ENCODE measurements at regions not wholly inside any gene's neighbourhood (a gene's known extent, or its start where the extent isn't known, plus 50 kb on each side); places are given as distances from the start of the nearest gene placed in this dataset.

DNA sequence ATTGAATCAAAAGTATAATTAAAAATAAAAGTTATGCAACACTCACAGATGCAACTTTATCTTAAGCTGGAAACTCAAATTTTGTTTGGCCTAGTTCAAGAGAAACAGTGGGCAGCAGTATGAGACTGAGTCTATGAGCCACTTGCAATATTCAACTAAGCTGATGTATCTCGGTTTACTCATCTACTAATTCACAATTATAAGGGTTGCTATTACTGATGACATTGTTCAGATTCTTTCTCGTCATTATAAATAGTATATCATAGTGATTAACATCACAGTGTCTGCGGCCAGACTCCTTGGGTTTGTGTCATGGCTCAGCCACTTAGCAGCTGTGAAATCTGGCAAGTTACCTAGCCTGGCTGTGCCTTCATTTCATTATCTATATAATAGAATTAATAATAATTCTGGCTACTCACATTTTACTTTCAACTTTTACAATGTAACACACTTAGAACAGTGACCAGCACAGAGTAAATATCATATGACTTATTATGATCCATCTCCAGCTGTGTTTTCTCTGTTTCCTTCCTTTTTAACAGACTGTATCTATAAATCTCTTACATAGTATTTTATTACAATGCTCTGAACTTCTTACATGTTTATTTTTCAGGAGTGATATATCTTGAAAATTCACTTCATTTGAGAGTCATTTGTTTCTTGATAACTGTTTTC is 194.3 kb upstream of the RGS18 start:
- H3K4me1 Mint-ChIP-seq (ENCODE audit: low read depth) = no peaks in the 10 kb centered on the region; the same call in 1 of the 2 replicates
- no peaks in the 10 kb centered on the region for H3K27me3 Mint-ChIP-seq (ENCODE audit: insufficient read depth)
- H3K36me3 Mint-ChIP-seq (ENCODE audit: low read depth) = no peaks in the 10 kb centered on the region
- no peak overlapping the region for H3K4me3 Mint-ChIP-seq
- TF ChIP-seq, protein P1, sequence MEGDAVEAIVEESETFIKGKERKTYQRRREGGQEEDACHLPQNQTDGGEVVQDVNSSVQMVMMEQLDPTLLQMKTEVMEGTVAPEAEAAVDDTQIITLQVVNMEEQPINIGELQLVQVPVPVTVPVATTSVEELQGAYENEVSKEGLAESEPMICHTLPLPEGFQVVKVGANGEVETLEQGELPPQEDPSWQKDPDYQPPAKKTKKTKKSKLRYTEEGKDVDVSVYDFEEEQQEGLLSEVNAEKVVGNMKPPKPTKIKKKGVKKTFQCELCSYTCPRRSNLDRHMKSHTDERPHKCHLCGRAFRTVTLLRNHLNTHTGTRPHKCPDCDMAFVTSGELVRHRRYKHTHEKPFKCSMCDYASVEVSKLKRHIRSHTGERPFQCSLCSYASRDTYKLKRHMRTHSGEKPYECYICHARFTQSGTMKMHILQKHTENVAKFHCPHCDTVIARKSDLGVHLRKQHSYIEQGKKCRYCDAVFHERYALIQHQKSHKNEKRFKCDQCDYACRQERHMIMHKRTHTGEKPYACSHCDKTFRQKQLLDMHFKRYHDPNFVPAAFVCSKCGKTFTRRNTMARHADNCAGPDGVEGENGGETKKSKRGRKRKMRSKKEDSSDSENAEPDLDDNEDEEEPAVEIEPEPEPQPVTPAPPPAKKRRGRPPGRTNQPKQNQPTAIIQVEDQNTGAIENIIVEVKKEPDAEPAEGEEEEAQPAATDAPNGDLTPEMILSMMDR (IDR thresholded peaks at IDR 0.05) = no peak
- H3K9me3 Mint-ChIP-seq = peaks cover 8% of the 10 kb centered on the region; the same call in 1 of the 2 replicates
- no peak for DNase-seq
- no peak overlapping the region for H3K27ac Mint-ChIP-seq

DNA sequence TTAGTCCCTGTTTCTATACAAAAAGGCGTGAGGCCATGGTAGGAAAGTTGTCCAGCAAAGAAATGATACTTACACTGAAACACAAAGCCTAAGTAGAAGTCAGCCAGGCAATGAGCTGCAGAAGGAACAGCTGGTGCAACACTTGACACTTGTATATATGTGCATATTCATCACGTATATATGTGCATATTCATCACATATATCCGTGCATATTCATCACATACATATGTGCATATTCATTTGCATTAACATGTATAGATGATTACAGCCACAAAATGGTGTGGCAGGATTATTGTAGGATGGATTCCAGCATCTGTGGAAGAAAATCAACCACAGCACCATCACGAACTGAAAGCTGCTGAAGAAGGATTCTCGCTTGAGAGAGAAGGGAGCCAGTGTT is 189.0 kb upstream of the RGS18 start:
- Mint-ChIP-seq H3K27me3 (ENCODE audit: insufficient read depth) (peaks cover 2% of the 10 kb centered on the region; the same call in 1 of the 2 replicates), H3K27ac (no peak overlapping the region), H3K9me3 (peaks cover 19% of the 10 kb centered on the region), H3K4me1 (ENCODE audit: low read depth) (no peaks in the 10 kb centered on the region), H3K4me3 (no peak overlapping the region), H3K36me3 (ENCODE audit: low read depth) (no peaks in the 10 kb centered on the region)
- TF ChIP-seq, protein P1 (IDR thresholded peaks at IDR 0.05) = no peak
- no peak for DNase-seq

DNA sequence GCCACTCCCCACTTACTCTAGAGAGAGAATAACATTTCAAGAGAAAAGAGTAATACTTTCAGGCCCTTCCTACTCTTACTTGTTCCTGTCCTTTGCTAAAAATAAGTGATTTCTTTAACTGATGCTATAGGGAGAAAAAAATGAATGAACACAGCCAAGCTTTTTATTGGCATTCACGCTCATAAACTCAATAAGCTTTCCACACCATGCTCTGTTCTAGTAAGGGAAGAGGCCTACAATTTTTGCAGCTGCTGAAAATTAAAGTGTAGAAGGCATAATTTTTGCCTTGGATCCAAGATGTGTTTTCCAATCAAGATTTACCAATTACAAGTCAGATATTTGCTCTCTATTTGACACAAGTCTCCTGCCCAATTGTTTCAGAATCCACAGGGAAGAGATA is 188.1 kb upstream of the RGS18 start:
- no peaks in the 10 kb centered on the region for H3K36me3 Mint-ChIP-seq (ENCODE audit: low read depth)
- H3K9me3 Mint-ChIP-seq = peaks cover 23% of the 10 kb centered on the region
- H3K27me3 Mint-ChIP-seq (ENCODE audit: insufficient read depth) = peaks cover 2% of the 10 kb centered on the region; the same call in 1 of the 2 replicates
- DNase-seq = no peak
- no peak overlapping the region for H3K4me3 Mint-ChIP-seq
- TF ChIP-seq, protein P1 (IDR thresholded peaks at IDR 0.05) = no peak
- H3K27ac Mint-ChIP-seq = no peak overlapping the region
- no peaks in the 10 kb centered on the region for H3K4me1 Mint-ChIP-seq (ENCODE audit: low read depth)

DNA sequence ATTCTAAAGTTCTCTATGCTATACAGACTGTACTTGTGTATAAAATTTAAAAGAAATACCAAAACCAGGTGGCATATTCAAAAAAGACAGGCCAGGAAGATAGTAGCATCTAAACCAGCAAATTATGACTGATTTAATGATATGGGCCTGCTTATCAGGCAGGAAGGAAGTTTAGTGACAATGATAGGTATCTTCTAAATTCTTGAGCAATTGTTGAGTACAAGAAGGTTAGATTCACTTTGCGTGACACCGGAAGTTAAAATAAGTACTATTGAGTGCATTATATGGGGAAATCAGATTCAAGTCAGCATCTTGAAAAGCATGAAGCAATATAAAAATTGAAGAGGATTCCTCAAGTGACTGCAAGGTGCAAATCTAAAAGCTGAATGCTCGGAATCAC is 186.8 kb upstream of the RGS18 start:
- no peak overlapping the region for H3K27ac Mint-ChIP-seq
- H3K9me3 Mint-ChIP-seq = peaks cover 23% of the 10 kb centered on the region
- no peaks in the 10 kb centered on the region for H3K4me1 Mint-ChIP-seq (ENCODE audit: low read depth)
- H3K27me3 Mint-ChIP-seq (ENCODE audit: insufficient read depth) = peaks cover 2% of the 10 kb centered on the region; the same call in 1 of the 2 replicates
- no peaks in the 10 kb centered on the region for H3K36me3 Mint-ChIP-seq (ENCODE audit: low read depth)
- no peak for DNase-seq
- no peak overlapping the region for H3K4me3 Mint-ChIP-seq
- TF ChIP-seq, protein P1 (IDR thresholded peaks at IDR 0.05) = no peak

DNA sequence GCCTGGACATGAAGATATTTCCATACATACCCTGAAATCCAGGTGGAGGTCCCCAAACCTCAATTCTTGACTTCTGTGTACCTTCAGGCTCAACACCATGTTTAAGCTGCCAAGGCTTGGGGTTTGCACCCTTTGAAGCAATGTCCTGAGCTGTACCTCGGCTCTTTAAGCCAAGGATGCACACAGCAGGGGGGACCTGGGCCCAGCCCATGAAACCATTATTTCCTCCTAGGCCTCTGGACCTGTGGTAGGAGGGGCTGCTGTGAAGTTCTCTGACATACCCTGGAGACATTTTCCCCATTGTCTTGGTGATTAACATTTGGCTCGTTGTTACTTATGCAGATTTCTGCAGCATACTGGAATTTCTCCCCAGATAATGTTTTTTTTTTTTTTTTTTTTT is 184.3 kb upstream of the RGS18 start:
- TF ChIP-seq, protein P1 (IDR thresholded peaks at IDR 0.05) = no peak
- peaks cover 2% of the 10 kb centered on the region; the same call in 1 of the 2 replicates for H3K27me3 Mint-ChIP-seq (ENCODE audit: insufficient read depth)

More for the DNA sequence above, 184.3 kb upstream of the RGS18 start:
- peaks cover 23% of the 10 kb centered on the region for H3K9me3 Mint-ChIP-seq
- no peak for DNase-seq
- no peaks in the 10 kb centered on the region for H3K36me3 Mint-ChIP-seq (ENCODE audit: low read depth)
- no peak overlapping the region for H3K4me3 Mint-ChIP-seq
- no peaks in the 10 kb centered on the region for H3K4me1 Mint-ChIP-seq (ENCODE audit: low read depth)
- H3K27ac Mint-ChIP-seq = no peak overlapping the region
